HG02938 (cell line): ENCODE measurements at regions not wholly inside any gene's neighbourhood (a gene's known extent, or its start where the extent isn't known, plus 50 kb on each side); places are given as distances from the start of the nearest gene placed in this dataset.

Experiments used
- ATAC-seq: cut with Tn5 transposase; IDR thresholded peaks from one replicate; pipeline ENCODE4 v1.9.1; 2021; ENCODE audit warnings: mild to moderate bottlenecking, moderate library complexity; ENCODE audit not compliant: unreplicated experiment

DNA sequence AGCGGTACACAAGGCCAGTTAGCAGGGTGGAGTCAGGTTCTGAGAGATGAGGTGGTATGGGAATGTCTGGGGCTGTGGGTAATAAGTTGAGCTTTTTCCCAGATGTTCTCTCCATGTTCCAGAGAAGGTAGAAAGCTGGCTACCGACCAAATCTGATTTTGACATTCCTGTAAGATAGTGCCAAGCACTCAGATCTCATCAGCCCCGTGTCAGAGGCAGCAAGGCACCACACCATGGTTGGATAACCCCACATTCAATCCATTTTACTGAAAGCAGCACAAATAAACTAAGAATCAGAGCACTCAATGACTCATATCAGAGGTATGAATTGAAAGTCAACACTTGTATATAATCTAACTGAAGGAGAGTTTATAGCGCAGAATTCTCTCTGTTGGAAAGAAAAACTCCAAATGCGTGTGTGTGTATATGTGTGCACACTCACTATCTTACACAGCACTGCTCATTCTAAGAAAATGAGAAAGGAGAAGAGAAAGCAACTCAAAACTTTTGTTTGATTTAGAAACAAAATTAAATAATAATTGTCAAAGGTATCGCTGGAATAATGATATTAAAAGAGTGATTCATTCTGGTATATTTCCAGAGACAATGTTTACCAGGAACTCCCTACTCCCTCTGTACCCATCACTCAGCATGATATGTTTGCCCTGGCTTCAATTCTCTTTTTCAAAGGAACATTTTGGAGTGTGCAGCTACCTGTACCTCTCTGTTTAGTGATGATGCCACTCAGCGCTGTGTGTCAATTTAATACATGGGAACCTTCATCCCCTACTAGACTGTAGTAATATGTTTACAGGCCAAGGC is 375.1 kb upstream of the ID2 start:
- no peak for ATAC-seq

DNA sequence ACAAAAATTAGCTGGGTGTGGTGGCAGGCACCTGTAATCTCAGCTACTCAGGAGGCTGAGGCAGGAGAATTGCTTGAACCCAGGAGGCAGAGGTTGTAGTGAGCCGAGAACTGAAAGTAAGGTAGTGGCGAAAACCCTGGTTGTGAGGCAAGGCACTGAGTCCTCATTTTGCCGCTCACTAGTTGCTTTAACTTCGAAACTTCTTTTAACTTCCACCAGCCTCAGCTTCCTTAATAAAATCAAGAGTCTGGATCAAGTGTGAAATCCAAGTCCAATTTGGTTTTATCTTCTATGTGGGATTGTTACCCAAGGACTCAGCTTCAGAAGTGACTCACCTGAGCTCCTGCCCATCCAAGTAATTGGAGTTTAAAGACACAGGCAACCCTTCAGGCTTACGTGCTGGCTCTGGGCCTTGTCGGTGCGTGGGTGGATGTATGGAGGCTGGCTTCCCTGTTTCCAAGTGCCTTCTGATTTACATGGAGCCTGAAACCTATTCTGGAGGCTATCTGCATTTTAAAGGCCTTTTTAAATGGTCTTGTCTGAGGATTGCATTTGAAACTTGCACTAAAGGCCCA is 374.2 kb upstream of the ID2 start:
- no peak for ATAC-seq

DNA sequence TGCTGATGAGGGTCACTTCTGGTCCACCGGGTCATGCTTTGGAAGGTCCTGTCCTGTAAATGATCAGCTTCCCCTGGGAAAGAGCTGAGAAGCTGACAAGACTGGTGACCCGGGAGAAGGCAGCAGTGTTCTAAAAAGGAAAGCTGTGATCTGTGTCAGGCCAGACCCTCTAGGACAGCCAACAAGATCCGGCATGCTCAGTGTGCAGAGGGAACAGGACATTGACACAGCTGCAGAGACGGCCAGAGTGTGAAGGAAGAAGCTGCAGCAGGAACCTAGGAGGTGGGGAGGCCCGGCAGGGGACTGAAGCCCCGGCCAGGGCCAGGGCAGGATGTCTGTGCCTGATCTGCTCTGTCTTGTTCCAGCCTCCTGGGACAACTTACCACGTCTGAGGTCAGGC is 372.7 kb upstream of the ID2 start:
- ATAC-seq: no peak

DNA sequence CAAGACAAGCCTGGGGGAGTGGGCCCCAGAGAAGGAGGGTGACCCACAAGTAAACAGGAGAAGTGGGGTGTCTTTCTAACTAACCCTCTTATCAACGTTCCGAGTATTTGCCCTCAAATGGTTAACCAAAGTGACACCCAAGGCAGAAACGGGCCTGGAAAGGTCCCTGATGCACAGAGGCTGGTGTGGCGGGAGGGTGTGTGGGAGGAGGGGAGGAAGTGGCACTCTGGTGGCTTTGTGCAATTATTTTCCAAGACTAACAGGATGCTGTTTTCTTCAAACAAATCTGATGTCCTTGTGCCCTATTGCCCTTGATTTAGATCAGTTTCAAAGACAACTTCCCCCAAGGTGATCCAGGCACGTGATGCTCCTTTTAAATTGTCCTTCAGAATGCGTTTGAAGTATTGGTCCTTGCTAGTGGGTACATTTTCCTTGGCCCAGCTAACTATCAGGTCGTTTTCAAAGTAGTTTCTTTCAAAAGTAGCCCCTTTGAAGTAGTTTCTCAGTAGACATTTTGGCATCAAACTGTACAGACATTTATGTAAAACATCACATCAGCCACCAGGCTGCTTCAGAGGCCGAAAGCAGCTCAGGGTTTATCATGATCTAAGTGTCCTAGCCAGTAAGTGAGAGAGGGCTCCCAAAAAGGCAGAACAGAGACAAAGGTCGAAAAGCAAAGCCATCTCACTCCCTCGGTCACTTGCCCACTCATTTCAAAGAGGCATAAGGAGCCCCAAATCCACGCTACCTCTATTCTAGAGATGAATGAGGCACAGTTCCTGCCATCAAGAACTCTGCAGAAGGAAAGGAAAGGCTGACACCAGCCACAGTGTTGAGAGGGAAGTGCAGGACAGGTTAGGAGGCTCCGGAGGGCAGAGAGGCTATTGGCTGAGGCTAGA is 371.1 kb upstream of the ID2 start:
- no peak for ATAC-seq

DNA sequence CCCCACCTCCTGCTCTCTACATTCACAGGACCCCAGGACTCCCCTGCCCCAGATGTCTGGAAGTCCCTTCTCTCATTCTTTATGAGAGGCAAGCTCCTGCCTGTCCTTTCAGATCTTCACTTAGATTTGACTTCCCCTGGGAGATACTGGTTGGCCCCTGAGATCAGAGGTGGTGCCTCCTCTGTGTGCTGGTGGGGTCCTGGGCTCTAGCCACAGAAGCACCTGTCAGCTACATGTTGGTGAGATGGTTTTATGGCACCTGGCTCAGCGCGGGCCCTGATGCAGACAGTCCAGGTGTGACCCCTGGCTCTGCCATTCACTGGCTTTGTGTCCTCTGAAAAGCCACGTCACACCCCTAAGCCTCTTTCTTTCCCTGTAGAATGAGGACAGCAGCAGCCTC is 369.6 kb upstream of the ID2 start:
- ATAC-seq: no peak

DNA sequence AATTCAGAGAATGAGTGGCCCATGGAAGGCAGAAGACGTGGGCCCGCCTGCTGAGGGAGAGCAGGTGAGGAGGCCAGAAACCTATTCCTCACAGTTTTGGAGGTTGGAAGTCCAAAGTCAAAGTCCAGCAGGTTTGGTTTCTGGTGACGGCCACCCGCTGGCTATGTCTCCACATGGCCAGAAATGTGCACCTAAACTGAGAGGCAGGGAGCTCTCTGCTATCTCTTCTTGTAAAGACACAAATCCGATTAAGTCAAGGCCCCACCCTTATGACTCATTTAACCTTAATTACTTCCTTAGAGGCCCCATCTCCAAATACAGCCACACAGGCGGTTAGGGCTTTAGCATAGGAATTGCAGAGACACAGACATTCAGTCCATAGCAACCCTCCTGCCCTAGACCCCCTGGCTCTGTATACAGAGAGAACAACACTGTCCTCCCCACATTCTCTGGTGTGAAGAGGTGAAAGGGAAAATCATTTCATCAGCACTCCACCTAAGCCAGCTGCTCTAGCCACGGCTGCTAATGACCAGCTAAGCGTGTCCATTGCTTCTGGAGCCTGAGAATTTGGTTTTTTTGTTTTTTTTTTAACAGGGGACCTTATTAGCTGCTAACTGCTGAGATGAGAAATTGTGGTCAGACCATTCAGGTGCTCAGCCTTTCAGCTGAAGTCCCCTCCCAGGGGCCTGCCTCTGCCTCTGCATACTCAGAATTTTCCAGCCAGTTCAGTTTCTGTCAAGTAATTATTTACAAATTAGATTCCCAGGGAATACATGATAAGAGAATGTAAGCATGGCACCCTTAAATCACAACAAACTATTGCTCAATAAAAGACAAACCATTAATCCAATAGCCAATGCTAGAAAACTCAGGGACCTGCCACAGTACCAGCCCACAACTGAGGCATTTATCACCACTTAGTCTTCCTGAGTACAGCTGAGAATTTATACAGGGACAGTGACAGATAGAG is 368.7 kb upstream of the ID2 start:
- peak; percentile 89 for ATAC-seq

DNA sequence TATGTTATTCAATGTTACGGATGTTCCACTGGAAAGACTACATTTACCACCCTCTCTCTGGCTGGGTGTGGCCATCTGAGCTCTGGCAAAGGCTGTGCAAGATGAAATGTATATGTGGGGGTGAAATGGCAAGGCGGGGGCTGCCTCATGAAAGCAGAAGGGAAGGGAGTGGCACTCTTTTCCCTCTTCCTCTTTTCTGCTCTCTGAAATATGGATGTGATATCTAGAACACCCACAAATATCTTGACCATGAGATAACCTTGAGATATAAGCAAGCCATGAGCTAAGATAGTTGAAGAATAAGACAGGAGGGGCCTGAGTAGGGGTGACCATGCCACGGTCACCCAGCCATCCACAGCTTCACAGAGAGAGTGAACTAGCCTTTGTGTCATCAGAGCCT is 367.8 kb upstream of the ID2 start:
- no peak for ATAC-seq

DNA sequence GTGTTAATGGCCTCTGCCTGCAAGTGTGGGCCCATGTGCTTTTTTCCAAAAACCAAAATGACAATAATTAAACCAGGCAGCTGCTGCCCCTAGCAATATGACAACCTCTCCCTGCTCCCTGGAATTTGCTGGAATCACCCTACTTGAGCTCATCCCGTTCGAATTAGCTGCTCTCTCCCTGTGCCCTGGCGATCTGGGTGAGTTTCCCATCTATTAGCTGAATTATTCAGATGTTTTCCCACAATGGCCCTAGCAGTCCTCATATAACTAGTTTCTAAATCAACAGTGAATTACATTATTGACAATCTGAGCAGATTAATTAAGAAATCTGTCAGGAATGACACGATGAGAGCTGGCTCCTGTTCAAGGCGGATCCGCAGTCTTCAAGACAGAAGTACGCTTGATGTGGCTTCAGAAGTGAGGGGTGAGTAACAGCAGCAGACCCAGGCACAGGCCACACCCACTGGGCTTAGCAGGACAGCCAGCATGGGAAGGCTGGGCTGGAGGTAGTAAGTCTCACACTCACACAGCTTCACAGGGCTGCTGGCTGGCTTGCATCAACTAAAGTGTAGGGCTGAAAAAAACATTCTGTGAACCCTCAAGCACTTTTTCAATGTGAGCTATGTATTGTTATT is 366.2 kb upstream of the ID2 start:
- ATAC-seq: no peak

DNA sequence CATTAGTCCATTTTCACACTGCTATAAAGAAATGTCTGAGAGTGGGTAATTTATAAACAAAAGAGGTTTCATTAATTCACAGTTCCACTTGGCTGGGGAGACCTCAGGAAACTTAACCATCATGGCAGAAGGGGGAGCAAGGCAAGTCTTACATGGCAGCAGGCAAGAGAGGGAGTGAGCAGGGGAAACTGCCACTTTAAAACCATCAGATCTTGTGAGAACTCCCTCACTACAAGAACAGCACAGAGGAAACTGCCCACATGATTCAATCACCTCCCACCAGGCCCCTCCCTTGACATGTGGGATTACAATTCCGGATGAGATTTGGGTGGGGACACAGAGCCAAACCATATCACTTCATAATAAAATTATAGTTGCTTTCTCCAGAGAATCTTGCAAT is 365.5 kb upstream of the ID2 start:
- no peak for ATAC-seq

DNA sequence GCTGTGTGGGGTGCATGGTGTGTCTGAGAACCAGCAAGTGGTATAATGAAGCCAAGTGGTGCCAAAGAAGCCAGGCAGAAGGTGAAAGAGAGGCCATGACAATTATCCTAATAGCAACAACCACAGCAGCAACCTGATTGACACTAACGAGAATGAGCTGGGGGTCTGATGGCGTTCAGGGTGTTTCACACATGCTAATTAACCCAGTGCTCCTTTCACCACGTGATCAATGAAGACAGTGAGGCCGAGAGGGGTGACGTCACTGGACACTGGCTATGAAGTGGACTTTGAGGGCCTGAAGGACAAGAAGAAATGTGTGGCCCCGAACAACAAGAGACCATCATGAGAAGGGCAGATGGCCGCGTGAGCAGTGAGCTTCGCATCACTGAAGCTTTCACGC is 364.4 kb upstream of the ID2 start:
- no peak for ATAC-seq

DNA sequence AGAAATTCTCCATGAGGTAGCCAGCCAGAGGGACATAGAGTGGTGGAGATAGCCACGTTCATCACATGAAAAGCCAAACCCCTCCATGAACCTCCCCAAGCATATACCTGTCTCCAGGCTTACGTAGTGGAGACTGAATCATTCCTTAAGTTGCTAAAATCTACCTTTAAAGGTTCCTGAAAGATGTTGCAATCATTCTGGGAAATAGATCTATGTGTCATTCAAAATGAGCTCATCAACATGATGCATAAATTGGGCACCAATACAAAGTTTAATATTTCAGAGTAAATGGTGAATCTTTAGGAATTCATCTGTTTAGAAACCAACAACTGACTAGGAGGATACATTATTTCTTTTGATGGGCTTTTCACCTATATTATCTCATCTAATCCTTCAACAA is 362.6 kb upstream of the ID2 start:
- ATAC-seq: no peak

DNA sequence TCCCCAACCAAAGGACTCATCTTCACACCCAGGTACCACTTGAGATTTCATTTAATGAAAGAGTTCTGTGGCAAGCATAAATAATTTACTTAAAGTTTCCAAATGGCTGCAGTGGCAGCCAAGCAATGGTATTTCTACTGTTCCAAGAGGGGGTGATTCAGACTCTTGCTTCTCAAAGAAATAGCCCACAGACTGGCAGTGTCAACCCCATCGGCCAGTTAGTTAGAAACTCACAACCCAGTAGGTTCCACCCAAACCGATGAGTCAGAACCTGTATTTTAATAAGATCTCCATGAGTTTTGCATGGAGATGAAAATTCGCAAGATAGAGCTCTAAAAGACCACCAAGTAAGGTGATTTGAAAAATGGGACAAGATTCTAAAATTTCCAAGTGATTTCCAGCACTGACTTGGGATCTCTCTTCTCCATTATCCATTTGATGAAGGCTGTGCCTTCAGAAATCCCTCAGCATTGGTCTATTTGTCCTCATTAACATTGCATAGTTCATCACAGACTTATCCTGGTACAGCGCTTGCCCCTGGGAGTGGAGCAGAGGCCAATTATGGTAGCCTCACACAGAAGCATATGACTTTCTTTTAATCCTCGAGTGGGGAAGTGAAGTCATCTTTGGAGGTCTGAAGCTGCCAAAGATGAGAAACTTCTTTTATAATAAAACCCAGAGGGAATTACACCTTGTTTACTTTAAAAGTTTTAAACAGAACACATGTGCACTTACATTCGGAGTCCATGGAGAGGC is 361.4 kb upstream of the ID2 start:
- ATAC-seq: no peak

DNA sequence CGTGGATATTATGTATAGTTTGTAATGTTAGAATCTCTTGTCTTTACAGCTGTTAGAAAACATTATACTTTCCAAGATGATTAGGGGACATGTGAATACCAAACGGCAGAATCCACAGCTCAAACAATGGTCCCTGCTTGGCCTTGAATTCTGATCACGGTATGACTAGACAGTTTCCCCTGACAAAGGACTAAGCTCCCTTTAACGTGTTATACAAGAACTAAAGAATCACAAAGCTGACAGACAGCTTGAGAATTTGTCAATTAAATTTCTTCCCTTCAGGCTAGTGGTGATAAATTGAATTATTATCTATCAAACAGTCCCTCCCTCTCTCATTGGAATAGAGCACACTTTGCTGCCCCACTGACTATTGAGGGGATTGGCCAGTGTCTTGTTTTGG is 359.2 kb upstream of the ID2 start:
- no peak for ATAC-seq

DNA sequence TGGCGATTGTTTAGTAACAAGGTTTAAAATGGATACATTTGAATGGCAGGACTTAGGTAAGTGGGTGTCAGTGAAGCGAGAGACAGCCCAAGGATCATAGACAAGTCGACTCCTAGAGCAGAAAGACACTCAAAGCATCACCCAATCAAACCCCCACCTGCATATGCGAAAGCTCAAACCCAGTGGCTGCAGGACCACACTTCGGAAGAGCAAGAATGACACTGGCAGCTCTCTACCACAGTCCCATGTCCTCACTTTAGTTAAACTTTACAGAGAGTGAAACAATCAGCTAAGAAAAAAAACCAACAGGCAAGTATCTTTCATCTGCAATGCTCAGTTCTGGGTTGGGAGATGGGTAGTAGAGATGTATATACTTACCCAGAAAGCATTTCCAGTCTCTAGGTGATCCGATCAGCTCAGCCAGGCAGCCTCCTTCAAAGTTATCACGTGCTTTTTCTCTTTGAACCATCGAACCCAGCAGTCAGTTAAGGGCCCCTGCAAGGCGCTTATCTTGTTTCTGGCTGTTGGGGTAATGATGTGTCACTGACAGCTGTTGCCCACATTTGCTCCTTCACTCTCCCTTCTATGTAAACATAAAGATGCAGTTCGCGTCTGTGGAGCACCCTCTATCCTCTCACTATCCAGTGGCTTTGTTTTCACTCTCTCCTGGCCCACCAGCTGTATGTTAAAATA is 357.5 kb upstream of the ID2 start:
- ATAC-seq: no peak

DNA sequence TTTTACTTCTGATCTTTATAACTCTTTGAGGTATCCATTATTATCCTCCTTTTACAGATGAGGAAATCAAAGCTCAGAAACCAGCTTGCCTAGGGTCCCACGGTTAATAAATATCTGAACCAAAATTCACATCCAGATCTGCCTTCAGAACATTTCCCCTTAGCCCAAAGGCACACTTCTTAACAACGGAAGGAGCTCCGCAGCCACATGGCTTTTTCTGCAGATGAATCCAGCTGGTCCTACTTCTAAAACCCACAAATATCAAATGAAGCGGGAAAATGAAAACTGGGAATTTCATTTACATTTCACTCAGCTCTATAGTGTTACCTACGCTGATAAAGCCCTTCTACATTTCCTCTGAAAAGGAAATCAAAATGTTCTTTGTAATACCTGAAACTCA is 357.0 kb upstream of the ID2 start:
- ATAC-seq: no peak

DNA sequence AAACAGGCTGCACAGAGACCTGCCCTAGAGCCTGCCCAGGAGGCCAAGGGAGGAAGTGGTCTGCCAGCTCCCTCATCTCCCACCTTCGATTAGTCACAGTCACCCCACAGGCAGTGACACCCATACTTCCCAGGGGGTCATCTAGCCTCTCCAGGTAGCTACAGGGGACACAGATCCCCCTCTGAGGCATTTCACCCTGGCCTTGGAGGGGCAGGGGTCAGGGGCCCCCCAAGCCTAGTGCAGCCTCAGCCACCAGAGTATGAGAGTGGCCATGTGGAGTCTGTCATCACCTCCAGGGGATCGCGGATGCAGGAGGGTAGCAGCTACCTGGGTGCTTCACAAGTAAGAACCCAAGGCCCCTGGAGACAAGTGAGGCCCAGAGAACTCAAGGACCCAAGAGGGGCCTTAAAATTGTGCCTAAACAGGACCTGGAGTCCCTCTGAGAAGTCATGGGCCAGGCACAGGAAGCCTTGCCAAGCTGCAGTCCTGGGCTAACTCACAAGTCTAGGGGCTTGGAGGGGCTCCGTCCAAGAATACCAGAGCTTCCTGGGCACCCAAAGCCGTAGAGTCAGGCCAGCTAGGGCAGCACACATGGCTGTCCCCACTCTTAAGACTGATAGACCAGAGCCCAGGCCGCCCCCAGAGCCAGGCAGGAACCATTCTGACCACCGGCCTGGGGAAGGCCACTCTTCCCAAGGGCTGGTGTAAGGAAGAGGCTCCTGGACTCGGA is 354.3 kb upstream of the ID2 start:
- ATAC-seq: no peak

DNA sequence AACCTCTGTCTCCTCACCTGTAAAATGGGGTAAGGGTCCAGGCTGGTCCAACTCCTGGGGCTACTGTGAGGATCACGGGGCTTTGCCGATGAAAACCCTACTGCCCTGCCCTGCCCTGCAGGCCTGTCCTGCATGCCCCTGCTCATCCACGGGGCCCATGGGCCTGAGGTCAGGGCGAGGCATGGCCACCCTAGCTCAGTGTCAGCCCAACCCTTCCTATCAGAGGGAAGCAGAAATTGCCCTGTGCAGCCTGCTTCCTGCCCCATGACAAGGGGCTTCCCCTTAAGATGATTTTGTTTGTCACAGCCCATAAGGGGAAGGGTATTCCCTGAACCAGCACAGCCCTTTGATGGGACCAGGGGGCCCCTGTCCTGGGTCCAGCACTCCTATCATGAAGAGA is 353.6 kb upstream of the ID2 start:
- ATAC-seq: no peak
